ENCODE measurements at regions not wholly inside any gene's neighbourhood (a gene's known extent, or its start where the extent isn't known, plus 50 kb on each side); places are given as distances from the start of the nearest gene placed in this dataset.

DNA sequence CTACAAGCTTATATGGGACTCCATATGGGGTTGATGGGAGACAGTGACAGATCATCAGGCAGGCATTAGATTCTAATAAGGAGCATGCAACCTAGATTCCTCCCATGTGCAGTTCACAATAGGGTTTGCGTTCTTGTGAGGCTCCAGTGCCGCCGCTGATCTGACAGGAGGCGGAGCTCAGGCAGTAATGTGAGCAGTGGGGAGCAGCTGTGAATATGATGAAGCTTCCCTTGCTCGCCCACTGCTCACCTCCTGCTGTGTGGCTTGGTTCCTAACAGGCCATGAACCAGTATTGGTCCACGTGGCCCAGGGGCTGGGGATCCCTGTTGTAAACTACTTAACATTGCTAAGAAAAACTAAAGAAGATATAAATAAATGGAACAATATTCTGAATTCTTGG is 378.4 kb downstream of the KCNRG start:
- no peak for TF ChIP-seq CTCF (conservative IDR thresholded peaks at IDR 0.05)
- TF ChIP-seq EZH2 (IDR thresholded peaks at IDR 0.05; ENCODE audit: low read depth), result no peak

Measured in PC-9 (cell line).